GM18511 (cell line): ENCODE measurements at regions not wholly inside any gene's neighbourhood (a gene's known extent, or its start where the extent isn't known, plus 50 kb on each side); places are given as distances from the start of the nearest gene placed in this dataset.

ENCODE experiments used
- ATAC-seq: cut with Tn5 transposase; IDR thresholded peaks from one replicate; pipeline ENCODE4 v1.9.1; 2021; ENCODE audit warnings: mild to moderate bottlenecking, moderate library complexity; ENCODE audit not compliant: unreplicated experiment

DNA sequence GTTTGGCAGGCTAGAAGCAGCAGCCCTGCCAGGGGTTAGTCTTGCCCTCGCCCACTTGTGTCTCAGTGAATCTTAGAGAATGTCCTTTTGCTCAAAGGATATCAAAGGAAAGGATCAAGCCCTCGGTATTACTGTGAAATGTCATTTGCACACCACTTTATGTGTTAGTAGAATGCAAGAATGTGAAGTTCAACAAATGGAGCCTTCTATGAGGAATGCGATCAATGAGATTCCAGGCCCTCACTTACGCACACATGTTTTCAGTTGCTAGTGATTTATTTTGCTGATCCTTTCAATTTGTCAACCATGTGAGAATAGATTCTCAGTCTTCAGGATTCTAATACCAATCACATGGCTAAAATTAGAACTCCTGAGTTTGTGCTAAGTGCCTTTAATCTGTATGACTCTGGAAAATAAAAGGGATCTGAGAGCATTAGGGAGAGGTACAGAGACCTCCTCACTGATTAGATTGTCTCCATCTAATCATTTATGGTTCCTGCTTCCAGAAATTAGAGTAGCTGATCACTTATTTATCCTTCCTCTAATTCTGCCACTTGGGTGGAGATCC lies 123.0 kb upstream of the SP4 start:
- ATAC-seq: no peak

DNA sequence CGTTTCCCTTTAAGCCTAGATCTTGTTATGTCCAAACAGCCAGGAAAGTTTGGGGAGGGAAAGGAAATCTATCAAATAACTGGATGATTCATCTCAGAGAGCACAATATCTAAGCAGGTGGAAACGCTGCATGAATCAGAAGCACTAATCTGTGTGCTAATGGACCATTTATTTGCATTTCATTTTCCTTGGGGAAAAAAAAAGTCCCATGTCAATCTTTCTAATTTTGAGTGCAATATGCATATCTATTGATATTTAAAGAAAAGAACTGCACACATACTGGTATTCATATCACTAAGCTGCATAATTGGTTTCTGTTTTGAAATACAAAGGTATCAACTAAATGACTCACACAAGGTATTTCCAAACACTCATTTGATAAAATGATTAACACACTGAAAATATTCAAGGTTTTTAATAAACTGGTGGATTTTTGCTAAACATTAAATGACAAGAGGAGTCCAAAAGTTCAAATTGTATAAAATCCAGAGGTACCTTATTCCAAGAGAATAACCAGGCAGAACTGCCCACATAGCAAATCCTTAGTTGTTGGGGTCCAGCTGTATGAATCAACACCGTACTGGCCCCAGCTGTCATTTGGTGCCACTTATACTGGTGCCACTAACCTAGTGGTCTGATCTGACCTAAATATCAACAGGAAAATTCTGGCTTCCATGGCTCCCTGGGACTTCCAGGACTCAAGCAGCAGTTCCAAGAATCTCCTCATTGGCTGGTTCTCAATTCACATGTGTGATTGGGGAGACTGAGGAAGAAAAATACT lies 122.2 kb upstream of the SP4 start:
- no peak for ATAC-seq

DNA sequence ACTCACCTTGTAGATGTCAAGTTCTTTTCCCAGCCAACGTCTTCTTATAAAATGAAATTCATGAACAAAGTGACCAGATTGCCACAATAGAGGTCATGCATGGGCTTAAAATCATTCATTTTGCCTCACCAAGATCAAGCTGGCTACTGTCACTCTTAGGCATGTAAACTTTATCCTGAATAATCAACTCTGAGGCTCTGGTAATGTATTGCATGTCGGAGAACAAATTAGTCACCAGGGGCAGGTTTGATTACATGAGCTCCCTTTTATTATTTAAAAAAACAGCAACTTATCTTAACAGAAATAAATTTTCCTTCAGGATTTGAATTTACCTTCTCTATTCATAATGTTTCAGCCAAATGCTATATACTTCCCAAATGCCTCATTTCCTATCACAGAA lies 112.9 kb upstream of the SP4 start:
- no peak for ATAC-seq

DNA sequence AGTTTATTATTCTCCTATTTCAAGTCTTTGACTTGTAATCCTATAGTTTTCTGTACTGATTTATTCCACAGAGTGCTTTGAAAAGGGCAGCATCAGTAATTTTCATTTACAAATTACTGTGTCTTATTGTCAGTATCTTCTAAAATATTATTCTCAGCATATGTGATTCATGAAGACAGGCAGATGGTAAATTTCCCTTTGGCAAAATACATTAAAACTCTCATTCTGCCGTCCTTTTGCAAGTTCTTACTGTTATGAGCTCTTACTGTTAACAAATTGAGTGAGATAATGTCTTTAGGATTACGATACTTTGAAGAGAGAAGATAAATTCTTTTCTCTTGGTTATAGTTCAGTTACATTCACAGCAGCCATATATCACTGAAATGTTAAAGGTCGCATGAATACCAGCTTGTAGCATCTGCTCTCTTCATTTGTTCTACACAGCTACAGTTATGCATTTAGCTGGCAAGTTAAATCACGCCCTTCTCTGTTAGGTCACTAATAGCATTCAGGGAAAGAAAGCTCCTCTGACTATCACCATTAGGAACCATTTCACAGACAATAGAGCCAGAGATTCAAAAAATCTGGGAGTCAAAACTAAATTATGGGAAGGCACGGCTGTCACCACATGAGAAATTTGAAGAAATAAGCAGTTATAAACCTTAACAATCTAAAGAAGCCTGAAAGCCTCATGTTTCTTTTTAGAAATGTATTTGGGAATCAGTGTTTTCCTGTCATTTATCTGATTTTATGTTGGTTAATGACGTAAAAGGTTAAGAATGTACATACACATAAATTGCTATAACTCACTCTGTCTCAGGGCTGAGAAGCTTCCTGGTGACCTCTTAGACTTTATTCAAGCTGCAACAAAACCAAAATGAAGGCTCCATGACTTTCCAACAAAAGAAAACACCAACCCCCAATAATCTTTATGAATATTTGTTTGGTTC lies 109.6 kb upstream of the SP4 start:
- no peak for ATAC-seq

DNA sequence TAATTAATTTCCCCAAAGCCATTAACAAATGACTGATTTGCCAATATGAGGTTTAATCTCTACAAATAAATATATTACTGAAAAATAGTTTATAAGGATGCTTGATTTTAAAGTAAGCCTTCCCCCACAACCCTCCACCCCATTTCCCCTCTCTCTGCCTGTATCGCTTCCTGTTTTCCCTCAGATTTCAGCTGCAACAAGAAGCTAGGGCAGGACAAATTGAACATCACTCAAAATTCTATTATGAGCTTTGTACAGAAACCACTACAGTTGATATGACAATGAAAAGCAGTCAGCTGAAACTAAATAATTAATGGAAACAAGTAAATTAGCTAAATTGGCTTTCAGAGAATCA lies 109.0 kb upstream of the SP4 start:
- ATAC-seq: no peak

- no peak for ATAC-seq
These were observed 101.6 kb upstream of the SP4 start for GRCh38 chr7:21326241-21326640.

- no peak for ATAC-seq
These were observed 101.0 kb upstream of the SP4 start for GRCh38 chr7:21326921-21327320.

DNA sequence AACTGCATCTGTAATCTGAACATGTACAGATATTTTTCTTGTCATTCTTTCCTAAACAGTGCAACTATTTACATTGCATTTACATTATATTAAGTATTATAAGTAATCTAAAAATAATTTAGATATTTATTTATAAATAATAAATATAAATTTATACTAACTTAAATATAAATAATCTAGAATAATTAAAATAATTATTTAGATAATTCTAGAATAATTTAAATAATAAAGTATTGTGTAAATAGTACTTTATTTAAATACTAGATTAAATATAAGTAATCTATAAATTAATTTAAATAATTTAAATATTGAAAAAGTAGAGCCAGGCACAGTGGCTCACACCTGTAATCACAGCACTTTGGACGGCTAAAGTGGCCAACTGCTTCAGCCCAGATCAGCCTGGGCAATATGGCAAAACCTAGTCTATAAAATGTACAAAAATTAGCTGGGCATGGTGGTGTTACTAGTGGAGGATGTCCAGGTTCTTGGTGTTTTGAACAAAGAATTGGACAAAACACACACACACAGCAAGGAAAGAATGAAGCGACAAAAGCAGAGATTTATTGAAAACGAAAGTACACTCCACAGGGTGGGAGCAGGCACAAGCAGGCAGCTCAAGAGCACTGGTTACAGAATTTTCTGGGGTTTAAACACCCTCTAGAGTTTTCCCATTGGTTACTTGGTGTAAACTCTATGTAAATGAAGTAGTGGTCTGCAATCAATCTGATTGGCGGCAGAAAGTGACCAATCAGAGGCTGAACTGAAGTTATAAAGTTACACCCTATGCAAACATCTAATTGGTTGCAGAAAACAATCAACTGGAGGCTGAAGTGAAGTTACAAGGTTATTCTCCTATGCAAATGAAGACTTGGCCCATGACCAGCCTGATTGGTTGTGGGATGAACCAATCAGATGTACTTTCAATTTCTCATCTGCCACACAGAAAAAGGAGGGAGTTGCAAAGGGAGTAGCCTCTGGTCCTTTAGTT lies 100.2 kb upstream of the SP4 start:
- no peak for ATAC-seq

DNA sequence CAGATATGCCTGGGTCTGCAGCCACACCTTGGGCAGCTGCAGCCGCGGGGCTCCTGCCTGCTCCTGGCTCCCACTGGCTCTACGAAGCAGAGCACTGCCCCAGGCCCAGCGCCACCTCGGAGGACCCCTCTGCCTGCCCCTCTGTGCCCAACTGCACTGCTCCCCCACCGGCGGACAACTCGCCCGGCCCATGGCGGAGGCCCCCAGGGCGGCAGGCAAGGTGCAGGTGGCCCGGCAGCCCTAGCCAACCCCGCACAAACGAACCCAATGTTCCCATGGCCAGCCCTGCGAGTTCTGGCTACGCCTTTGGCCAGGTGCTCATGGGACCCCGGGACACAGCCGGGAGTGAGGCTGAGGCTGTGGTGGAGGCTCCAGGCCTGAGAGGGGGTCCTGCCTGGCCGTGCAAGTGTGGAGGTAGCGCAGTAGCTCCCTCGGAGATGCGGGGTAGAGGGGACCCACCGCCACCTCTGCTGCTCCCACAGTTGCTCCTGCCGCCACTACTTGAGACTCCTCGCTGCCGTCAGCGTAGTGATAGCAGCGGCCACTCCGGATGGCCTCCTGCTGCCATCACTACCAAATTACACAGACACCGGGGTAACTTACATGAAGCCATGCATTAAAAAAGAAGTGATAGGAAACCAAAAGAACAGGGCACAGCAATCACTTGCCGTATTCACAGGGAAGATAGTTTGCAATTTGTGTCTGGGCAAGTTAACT lies 97.3 kb upstream of the SP4 start:
- no peak for ATAC-seq

DNA sequence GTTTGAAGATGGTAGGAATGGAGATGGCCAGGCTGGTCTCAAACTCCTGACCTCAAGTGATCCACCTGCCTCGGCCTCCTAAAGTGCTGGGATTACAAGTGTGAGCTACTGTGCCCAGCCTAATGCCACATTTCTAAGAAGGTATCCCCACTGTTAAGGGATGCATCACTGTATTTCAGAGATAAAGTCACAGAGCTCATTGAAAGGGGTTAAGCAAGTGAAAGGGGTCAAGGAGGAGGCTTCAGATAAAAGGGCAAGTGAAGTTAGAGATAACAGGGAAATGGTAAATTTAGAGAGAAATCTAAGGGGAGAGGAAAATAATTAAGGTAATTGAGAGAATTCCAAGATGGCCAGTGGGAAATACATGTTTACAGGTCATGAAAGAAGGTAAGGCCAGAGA lies 93.0 kb upstream of the SP4 start:
- no peak for ATAC-seq

GRCh38 chr7:21336743-21337142 lies 91.1 kb upstream of the SP4 start:
- no peak for ATAC-seq

DNA sequence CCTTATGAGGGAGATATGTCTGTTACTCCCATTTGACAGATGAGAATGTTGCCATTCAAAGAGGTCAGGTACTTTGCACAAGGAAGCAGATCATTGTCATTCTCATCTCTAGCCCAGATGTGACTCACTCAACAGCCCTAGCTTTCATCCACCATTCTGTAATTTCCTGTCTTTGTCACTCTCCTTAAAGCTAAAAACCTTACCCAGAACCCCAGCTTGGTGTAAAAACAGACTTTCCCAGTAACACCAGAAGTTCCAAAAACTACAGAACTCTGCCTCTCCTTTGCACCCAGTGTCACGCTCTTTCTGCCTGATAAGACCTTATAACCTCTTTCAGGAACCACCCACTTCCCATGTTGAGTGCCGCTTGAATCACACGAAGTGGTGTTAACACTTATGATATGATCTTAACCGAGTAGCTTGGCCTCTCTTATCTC lies 89.1 kb upstream of the SP4 start:
- ATAC-seq: no peak

- ATAC-seq: peak; percentile 25
These were observed 83.0 kb upstream of the SP4 start for GRCh38 chr7:21344900-21345299.

DNA sequence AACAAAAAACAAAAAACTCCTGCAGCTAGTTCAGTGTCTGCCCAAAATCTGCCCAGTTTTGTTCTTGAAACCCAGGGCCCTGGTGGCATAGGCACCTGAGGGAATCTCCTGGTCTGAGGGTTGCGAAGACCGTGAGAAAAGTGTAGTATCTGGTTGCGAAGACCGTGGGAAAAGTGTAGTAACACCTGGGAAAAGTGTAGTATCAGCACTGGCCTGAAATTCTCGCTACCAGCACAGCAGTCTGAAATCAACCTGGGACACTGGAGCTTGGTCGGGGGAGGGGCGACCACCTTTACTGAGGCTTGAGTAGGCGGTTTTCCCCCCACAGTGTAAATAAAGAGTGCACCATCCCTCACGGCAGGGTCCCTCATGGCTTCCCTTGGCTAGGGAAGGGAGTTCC lies 82.5 kb upstream of the SP4 start:
- peak; percentile 67 for ATAC-seq

GRCh38 chr7:21346297-21346696 lies 81.6 kb upstream of the SP4 start:
- ATAC-seq: no peak

DNA sequence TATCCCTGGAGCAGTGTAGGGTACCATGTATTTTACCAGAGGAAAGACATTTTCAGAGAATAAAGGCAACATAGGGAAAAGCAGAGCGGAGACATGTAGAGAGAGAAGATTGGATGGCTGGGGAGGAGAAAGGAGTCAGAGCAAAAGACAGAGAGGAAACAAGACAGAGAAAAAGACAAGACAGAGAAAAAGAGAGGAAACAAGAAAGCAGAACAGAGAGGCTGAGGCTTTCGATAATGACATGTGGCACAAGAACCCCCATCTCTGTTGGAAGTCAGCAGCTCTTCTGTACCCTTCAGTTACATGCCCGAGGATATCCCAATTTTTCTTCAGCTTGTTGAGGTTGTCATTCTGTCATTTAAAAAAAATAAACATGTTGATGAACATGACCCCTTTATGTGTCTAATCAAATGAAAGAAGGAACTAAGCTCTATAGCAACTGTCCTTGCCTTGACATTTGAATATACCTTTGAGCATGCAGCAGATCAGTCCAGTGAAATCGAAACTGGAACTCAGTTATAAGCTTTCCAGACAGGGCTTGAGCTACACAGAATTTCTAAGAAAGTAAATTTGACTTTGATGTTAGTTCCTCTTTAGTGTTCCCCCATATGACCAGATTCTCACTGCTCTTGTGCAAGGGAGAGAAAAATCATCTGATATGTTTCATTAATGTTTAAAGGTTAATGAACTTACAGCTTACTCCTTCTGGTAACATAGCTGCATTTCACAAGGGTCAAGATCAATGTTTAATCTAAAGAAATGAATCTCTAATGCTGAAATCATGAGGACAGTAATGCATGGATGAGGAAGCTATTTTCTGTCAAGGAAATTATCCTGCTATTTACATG lies 75.1 kb upstream of the SP4 start:
- ATAC-seq: peak; percentile 79

DNA sequence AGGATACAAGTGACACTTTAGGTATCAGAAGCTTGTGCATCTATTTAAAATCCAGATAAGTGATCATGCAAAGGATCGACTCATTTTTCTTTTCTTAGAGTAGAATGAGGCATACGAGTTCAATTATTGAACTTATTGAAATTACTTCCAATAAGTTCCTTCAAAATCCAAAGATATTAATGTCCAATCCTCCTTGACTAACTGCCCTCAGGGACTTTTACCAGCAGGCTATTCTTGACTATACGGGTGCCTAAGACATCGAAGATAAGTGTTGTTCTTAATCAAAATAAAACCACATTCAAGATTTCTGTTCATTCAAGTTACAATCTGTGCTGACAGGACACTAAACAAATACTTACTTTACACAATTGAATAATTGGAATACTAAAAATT lies 74.5 kb upstream of the SP4 start:
- no peak for ATAC-seq

DNA sequence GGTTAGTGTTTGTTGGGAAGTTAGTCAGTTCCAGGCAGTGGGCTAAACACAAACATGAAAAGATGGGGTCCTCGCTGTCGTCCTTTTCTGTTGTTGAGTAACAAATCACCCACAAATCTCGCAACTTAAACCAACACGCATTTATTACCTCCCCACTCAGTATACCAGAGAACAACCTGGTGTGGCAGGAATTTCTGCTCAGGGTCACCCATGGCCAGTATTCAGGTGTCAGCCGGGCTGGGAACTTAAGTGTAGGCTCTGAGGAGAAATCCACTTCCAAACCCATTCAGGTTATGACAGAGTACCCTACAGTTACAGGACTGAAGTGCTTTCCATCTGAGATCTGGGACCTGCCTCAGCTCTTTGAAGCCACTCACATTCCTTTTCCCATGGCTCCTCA lies 73.6 kb upstream of the SP4 start:
- ATAC-seq: no peak

DNA sequence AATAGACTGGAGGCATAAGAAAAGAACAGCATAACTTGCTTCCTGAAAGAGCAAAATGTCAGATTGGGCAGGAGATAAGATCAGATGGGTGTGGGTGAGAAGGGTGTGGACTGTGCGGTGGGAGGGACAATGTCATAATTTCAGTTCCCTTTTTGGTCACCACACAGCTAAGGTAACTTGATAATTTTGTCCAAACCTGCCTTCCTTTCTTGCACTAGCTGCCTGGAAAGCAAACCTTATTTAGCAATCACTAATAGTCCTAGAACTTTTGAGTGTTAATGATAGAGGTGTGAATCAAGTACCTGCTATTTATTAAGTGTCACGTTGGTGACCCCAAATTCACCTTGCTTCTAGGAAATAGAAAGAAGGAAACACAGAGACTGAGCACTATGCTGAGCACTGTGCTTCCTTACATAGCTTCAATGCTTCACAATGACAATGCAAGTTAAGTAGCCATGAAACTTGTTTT lies 72.4 kb upstream of the SP4 start:
- peak; percentile 86 for ATAC-seq
